ENCODE measurements at regions not wholly inside any gene's neighbourhood (a gene's known extent, or its start where the extent isn't known, plus 50 kb on each side); places are given as distances from the start of the nearest gene placed in this dataset.

GRCh38 chr20:59403261-59403961 is 103.0 kb downstream of the EDN3 start:
- peak; percentile 100 for TF ChIP-seq CTCF (IDR thresholded peaks at IDR 0.05)

GRCh38 chr20:59403962-59404314 is 103.5 kb downstream of the EDN3 start:
- no peak; the same call in 1 of the 2 replicates for TF ChIP-seq CTCF (IDR thresholded peaks at IDR 0.05)

- TF ChIP-seq CTCF (IDR thresholded peaks at IDR 0.05) = no peak
Measured at GRCh38 chr20:59404749-59405148, 104.3 kb downstream of the EDN3 start.

- TF ChIP-seq CTCF (IDR thresholded peaks at IDR 0.05) = no peak
Measured at GRCh38 chr20:59405226-59406200, 105.1 kb downstream of the EDN3 start.

GRCh38 chr20:59406446-59406845 is 106.0 kb downstream of the EDN3 start:
- TF ChIP-seq CTCF (IDR thresholded peaks at IDR 0.05) = no peak

- no peak for TF ChIP-seq CTCF (IDR thresholded peaks at IDR 0.05)
Measured at GRCh38 chr20:59411170-59411569, 110.8 kb downstream of the EDN3 start.

GRCh38 chr20:59411589-59411988 is 111.2 kb downstream of the EDN3 start:
- no peak for TF ChIP-seq CTCF (IDR thresholded peaks at IDR 0.05)

Data from LNCAP (cell line).